ENCODE measurements at regions not wholly inside any gene's neighbourhood (a gene's known extent, or its start where the extent isn't known, plus 50 kb on each side); places are given as distances from the start of the nearest gene placed in this dataset.
"Not testable (repeated sequence)": the region's sequence is repeated elsewhere in the genome, so short reads cannot be mapped to it uniquely, and the experiment has no call there.

DNA sequence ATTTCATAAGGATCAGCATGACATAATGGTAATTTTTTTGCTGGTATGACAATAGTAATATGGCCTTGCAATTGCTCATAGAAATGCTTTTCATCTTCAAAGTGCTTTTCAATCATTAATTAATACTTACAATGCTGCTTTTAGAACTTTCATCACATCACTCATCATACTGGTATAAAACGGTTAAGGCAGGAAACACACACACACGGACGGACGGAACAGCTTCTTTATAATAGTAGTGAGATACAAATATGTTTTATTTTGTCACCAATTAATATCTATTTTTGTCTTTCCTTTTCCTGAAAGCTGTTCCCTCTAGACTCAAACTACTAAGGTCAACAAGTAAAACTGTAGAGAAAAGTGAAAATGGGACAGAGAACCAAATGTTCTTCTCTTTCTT is 353.9 kb upstream of the PKN2 start:
- TF ChIP-seq, protein P1, sequence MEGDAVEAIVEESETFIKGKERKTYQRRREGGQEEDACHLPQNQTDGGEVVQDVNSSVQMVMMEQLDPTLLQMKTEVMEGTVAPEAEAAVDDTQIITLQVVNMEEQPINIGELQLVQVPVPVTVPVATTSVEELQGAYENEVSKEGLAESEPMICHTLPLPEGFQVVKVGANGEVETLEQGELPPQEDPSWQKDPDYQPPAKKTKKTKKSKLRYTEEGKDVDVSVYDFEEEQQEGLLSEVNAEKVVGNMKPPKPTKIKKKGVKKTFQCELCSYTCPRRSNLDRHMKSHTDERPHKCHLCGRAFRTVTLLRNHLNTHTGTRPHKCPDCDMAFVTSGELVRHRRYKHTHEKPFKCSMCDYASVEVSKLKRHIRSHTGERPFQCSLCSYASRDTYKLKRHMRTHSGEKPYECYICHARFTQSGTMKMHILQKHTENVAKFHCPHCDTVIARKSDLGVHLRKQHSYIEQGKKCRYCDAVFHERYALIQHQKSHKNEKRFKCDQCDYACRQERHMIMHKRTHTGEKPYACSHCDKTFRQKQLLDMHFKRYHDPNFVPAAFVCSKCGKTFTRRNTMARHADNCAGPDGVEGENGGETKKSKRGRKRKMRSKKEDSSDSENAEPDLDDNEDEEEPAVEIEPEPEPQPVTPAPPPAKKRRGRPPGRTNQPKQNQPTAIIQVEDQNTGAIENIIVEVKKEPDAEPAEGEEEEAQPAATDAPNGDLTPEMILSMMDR (IDR thresholded peaks at IDR 0.05; ENCODE audit: insufficient read depth, low read length) = no peak

GRCh38 chr1:88333086-88333695 is 350.9 kb upstream of the PKN2 start:
- no peak overlapping the region for H3K4me3 ChIP-seq (ENCODE audit: low read depth, low read length)
- DNase-seq (ENCODE audit: low read depth) = no peak
- TF ChIP-seq, protein P1 (IDR thresholded peaks at IDR 0.05; ENCODE audit: insufficient read depth, low read length) = no peak

More for the DNA sequence above, 353.9 kb upstream of the PKN2 start:
- no peak for DNase-seq (ENCODE audit: low read depth)
- H3K4me3 ChIP-seq (ENCODE audit: low read depth, low read length) = no peak overlapping the region

DNA sequence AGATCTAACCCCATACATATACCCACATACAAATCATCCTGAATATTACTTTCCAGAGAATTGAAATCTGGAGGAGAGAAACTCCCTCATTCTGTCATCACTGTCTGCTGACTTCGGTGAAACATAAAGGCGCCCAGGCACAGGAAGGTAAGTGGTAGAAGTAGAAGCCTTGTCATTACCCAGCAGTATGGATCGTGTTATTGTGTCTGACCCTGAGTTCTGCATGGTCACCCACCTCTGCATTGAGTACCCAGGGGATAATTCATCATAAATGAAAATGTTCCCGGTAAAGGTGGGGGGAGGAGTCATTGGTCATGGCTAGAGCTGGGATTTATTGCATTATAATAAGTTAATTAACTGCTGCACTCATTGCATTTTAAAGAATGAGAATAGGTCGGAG is 342.6 kb upstream of the PKN2 start:
- H3K4me3 ChIP-seq (ENCODE audit: low read depth, low read length) = no peak overlapping the region
- DNase-seq (ENCODE audit: low read depth) = no peak
- TF ChIP-seq, protein P1 (IDR thresholded peaks at IDR 0.05; ENCODE audit: insufficient read depth, low read length) = no peak

GRCh38 chr1:88342081-88342480 is 342.0 kb upstream of the PKN2 start:
- H3K4me3 ChIP-seq (ENCODE audit: low read depth, low read length); DNase-seq (ENCODE audit: low read depth): not testable (repeated sequence)

DNA sequence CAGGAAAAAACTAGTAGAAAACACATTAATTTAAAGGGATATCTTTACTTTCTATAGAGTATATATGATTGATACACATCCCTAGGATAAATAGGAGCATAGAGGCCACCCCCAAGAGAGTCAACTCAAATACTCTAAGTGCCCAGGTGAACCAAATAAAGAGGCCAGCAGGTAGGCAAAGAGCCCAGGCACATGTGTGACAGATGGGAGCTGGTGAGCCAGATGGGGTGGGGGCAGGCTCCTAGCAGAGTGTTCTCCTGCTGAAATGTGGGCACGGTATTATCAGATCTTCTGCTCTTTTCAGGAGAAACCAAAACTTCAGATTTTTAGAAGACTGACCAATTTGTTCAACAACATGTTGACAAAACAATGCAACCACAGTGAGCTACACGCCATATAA is 333.4 kb upstream of the PKN2 start:
- no peak overlapping the region for H3K4me3 ChIP-seq (ENCODE audit: low read depth, low read length)
- DNase-seq (ENCODE audit: low read depth) = no peak
- TF ChIP-seq, protein P1 (IDR thresholded peaks at IDR 0.05; ENCODE audit: insufficient read depth, low read length) = no peak

- no peak overlapping the region for H3K4me3 ChIP-seq (ENCODE audit: low read depth, low read length)
- TF ChIP-seq, protein P1 (IDR thresholded peaks at IDR 0.05; ENCODE audit: insufficient read depth, low read length) = no peak
- no peak for DNase-seq (ENCODE audit: low read depth)
These were observed 332.1 kb upstream of the PKN2 start for GRCh38 chr1:88351960-88352359.

DNA sequence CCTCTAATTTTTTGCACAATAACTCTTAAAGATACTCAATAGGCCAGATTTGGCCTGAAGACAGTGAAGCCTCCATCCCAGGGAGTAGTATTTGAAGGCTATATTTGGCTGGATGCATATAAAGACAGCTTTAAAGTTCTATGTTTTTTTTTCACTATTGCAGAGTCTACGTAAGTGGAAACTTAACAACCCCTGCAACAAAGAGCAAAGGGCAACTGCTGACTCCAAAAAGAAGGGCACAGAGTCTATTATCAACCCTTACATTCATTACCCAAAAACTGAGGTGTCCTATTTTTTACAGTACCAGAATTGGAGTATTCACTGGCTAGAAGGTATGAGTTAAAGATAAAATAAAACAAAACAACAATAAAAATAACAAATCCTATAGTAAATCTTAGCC is 329.8 kb upstream of the PKN2 start:
- TF ChIP-seq, protein P1 (IDR thresholded peaks at IDR 0.05; ENCODE audit: insufficient read depth, low read length) = no peak
- no peak for DNase-seq (ENCODE audit: low read depth)
- H3K4me3 ChIP-seq (ENCODE audit: low read depth, low read length) = no peak overlapping the region
